ENCODE measurements at regions not wholly inside any gene's neighbourhood (a gene's known extent, or its start where the extent isn't known, plus 50 kb on each side); places are given as distances from the start of the nearest gene placed in this dataset.

- DNase-seq, result no peak
Observed at GRCh38 chr20:10992731-10993130, 318.9 kb upstream of the JAG1 start.

DNA sequence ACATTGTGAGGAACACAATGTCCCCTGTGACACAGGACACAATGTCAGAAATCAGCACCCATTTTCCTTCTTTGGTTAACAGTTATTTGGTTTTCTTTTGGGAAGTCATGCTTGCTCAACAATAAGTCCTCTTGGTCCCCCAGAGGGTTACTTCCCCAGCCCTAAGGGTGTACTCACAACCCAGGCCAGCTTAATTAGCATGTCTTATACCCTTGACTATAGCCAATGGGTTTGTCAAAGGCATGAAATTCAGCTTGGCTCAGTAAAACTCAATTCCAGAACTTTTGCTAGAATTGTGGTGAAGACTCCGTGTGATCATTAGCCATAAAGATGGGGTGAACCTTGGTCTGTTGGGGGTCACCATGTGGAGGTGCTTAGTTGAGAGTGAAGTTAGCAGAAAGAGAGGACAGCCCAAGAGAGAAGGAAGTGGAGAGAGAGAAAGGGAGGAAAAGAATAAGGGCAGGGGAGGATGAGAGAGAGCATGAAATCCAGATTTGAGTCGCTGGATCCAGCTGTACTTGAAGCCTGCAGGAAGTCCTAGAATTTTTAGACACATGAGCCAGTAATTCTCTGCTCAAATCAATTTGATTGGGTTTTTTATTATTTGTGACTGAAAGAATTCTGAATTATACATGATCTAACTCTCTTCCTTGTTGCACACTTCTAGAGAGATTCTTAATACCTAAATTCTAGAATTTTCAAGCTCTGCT lies 321.3 kb upstream of the JAG1 start:
- no peak for DNase-seq

DNA sequence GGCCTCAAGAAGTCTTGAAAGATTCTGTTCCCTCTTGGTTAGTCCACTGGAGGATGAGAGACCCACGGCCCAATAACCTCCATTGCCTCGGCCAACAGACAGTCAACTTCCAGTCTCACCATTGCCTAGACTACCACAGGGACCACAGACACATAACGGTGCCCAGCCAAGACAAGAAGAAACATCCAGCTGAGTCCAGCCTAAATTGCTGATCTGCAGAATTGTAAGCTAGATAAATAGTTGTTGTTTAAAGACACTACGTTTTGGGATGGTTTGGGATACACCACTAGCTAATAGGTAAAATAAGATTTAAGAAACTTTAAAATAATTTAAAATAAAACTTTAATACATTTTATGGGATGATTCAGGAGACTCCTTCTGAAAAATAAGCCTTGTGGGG lies 324.7 kb upstream of the JAG1 start:
- no peak for DNase-seq

- no peak for DNase-seq
Observed at GRCh38 chr20:11000416-11000815, 326.6 kb upstream of the JAG1 start.

GRCh38 chr20:11001302-11001701 lies 327.5 kb upstream of the JAG1 start:
- DNase-seq, result no peak

GRCh38 chr20:11001764-11002540 lies 328.2 kb upstream of the JAG1 start:
- no peak for DNase-seq

DNA sequence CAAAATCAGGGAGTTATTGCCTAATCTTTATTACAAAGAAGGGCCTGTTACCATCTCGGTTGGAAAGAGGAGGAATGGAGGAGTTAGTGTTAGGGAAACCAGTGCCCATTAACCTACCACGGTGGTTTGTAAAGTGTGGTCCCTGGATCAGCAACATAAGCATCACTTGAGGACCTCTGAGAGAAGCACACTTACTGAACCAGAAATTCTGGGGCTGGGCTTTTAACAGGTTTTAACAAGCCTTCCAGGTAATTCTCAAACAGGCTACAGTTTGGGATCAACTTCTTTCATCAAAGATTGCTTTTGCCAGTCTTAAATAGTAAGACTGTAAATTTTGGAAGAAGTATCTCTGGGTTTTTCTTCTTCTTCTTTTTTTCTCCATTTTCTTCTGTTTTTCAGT lies 329.5 kb upstream of the JAG1 start:
- DNase-seq, result no peak

GRCh38 chr20:11008444-11009033 lies 334.7 kb upstream of the JAG1 start:
- no peak for DNase-seq

DNA sequence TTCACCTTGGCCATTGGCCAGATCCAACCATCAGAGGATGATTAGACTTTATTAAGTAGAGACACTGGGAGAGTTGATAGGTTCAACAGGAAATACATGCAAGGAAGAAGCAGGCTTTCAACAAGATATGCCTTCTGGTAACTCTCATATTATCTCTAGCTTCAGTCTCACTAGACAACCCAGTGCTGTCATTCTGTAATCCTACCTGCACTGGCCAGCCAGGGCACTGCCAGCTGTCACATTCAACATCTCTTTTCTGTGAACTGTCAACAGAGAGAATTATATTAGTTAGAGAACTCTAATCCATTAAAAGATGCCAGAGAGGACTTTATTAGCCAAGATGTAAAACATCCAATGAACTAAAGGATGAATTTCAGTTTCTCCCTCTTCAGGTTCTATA lies 337.9 kb upstream of the JAG1 start:
- DNase-seq, result no peak

GRCh38 chr20:11012975-11013374 lies 339.2 kb upstream of the JAG1 start:
- DNase-seq, result no peak

- no peak for DNase-seq
Observed at GRCh38 chr20:11013801-11014200, 340.0 kb upstream of the JAG1 start.

DNA sequence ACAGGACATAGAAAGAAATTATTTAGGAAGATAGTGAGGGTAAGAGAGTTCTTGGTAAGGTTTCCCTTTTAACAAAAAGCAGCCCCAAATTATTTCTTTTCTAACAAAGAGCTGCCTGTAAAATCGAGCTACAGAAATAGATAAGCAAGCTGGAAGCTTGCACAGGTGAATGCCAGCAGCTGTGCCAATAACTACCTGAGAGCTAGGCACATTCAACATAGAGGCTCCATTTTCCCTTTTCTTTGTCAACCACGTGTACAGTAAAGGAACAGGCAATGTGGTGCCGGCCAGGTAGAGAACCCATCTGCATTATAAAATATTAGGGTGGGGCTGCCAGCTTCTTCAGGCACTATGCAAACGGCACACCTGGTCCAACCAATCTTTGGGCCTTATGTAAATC lies 341.6 kb upstream of the JAG1 start:
- DNase-seq, result no peak

DNA sequence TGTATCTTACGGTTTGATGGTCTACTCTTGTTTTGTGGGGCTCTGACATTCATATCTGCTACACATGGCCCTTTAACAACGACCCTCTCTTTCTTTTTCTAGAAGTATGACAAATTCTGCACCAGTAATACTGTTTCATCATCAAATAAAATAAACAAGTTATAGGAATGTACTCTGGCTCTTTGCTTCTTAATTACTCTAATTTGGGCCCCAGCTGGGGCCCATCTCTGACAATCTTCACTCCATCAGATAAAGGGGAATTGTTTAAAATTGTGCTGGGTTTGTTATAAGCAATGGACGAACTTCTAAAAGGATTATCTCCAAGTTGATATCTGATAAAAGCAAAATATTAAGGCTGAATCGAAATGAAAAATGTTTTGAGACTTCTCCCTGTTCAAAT lies 343.6 kb upstream of the JAG1 start:
- DNase-seq, result no peak

DNA sequence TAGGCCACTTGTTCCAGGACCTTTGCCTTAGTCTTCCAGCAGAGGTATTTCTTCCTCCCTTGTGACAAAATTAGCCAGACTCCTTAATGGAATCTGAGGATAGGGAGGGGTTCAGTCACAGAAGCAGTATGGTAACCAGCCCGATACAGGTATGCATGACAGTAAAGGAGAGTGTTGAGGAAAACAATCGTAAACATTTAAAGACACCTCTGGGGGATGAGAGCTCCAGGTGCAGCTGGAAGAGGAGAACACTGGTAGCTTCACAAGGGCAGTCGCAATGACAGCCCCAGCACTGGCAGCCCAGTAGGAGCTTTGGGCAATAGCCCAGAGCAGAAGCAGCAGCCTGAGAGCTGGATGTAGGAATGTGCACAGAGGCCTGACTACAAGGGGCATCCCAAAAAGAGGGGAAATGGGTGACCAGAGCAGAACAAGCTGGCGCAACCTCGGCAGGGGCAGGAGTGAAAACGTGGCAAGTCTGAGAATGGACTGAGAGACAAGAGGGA lies 344.9 kb upstream of the JAG1 start:
- DNase-seq, result no peak

DNA sequence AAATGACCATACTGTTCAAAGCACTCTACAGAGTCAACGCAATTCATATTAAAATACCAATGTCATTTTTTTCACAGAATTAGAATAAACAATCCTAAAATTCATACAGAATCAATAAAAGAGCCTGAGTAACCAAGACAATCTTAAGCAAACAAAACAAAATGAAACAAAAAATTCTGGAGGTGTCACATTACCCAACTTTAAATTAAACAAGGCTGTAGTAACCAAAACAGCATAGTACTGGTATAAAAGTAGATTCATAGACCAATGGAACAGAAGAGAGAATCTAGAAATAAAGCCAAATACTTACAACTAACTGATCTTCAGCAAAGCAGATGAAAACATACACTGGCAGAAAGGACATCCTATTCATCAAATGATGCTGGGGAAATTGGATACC lies 346.9 kb upstream of the JAG1 start:
- no peak for DNase-seq

DNA sequence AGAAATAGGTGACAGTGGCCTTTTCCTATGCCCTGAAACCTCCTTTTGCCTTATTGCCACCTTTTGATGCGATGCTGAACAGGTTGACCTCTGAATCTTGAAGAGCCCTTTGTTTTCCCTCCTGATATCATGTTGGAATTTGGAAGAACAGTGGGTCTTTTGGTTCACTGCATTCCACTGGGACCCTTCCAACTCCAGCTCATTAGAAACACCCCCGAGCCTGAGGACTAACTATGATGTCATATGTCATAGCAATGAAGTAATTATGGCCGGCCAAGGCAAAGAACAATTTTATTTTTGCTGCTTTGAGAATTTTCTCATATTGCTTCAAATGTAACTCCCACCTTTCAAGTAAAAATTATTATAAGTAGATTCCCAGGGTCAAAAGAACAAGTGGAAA lies 353.4 kb upstream of the JAG1 start:
- DNase-seq, result no peak

DNA sequence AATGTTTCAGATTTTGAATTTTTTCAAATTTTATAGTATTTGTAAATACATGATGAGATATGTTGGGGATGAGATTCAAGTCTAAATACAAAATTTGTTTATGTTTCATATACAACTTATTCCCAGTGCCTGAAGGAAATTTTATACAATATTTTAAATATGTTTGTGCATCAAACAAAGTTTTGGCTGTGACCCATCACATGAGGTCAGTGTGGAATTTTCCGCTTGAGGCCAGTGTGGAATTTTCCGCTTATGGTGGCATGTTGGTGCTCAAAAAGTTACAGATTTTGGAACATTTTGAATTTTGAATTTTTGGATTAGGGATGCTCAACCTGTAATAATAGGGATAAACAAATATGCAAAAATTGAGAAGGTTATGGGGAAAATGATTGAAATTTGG lies 356.6 kb upstream of the JAG1 start:
- no peak for DNase-seq

DNA sequence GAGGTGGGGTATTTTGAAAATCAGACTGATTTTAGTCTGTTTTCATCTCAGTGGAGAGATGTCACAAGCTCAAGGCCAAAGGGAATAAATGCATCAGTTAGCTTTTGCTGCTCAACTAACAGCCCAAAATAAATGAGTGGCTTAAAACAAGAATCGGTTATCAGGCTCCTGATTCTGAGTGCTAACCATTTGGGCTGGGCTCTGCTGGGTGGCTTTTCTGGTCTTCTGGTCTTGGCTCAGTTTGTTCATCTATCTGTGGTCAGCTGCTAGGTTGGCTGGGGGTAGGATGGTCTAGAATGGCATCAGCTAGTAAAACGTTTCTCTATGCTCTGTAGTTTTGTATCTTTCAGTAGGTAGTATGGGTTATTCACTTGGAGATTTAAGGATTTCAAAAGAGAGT lies 357.5 kb upstream of the JAG1 start:
- no peak for DNase-seq

GRCh38 chr20:11032611-11033010 lies 358.8 kb upstream of the JAG1 start:
- no peak for DNase-seq

- DNase-seq, result no peak
Observed at GRCh38 chr20:11034025-11034424, 360.2 kb upstream of the JAG1 start.

DNA sequence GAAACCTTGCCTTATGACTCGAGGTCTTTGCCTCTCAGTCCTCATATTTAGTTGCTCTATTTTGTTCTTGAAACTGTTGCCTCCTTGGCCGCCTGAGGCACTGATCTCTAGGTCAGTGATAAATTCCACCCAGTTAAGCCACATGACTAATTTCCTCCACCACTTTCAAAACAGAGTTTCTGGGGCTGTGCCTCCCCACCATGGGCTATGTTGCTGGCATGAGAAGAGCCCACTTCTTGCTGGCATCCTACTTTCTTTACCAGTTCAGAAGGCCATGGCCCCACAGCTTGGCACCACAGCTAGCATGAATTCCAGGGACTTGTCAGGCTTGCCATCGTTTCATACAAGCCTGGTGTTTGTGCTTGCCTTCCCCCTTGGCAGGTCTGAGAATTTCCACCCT lies 361.4 kb upstream of the JAG1 start:
- DNase-seq, result no peak

- DNase-seq, result no peak
Observed at GRCh38 chr20:11041396-11041795, 367.6 kb upstream of the JAG1 start.

- DNase-seq, result no peak
Observed at GRCh38 chr20:11043001-11043400, 369.2 kb upstream of the JAG1 start.

DNA sequence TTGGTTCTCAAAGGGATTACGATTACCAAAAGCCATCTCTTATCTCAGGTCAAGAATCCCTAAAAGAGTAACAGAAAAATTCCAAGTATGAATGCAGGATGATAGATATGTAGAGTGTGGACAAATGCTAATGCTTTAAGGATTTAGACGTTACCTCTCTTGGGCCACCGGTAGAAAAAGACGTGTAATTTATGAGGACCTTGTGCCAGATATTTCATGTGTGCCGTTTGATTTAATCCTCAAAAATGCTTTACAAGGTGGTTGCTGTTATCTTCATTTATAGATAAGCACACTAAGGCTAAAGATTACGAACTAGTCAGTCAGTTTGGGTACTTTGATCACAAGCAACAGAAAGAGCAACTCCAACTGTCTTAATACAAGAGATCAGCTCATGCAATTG lies 370.8 kb upstream of the JAG1 start:
- no peak for DNase-seq

Data from right kidney (tissue), 1 donor.